ENCODE measurements at regions not wholly inside any gene's neighbourhood (a gene's known extent, or its start where the extent isn't known, plus 50 kb on each side); places are given as distances from the start of the nearest gene placed in this dataset.

- TF ChIP-seq, protein P1, sequence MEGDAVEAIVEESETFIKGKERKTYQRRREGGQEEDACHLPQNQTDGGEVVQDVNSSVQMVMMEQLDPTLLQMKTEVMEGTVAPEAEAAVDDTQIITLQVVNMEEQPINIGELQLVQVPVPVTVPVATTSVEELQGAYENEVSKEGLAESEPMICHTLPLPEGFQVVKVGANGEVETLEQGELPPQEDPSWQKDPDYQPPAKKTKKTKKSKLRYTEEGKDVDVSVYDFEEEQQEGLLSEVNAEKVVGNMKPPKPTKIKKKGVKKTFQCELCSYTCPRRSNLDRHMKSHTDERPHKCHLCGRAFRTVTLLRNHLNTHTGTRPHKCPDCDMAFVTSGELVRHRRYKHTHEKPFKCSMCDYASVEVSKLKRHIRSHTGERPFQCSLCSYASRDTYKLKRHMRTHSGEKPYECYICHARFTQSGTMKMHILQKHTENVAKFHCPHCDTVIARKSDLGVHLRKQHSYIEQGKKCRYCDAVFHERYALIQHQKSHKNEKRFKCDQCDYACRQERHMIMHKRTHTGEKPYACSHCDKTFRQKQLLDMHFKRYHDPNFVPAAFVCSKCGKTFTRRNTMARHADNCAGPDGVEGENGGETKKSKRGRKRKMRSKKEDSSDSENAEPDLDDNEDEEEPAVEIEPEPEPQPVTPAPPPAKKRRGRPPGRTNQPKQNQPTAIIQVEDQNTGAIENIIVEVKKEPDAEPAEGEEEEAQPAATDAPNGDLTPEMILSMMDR (IDR thresholded peaks at IDR 0.05) = no peak
- TF ChIP-seq POLR2A (IDR thresholded peaks at IDR 0.05) = no peak
Measured at GRCh38 chr7:85773116-85773728, 586.4 kb upstream of the SEMA3D start.
